Nucleus accumbens (tissue), 56 donors: ENCODE measurements at regions not wholly inside any gene's neighbourhood (a gene's known extent, or its start where the extent isn't known, plus 50 kb on each side); places are given as distances from the start of the nearest gene placed in this dataset.
A peak's percentile ranks its signal among the peaks of the same experiment; 100 is the strongest.

Experiments
- DNase-seq, 56 donors: peaks; one replicate each; lab custom pipeline; 2025; lab: John Stamatoyannopoulos, UW

- DNase-seq: no peak
These were observed 140.3 kb upstream of the TCF21 start for GRCh38 chr6:133748628-133749027.

DNA sequence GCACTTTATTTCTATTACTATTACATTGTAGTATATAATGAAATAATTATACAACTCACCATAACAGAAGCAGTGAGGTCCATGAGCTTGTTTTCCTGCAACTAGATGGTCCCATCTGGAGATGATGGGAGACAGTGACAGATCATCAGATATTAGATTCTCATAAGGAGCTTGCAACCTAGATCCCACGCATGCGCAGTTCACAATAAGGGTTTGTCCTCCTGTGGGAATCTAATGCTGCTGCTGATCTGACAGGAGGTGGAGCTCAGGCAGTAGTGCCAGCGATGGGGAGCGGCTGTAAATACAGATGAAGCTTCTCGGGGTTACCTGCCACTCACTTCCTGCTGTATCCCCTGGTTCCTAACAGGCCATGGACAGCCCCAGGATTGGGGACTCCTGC, 139.5 kb upstream of the TCF21 start:
- no peak for DNase-seq

DNA sequence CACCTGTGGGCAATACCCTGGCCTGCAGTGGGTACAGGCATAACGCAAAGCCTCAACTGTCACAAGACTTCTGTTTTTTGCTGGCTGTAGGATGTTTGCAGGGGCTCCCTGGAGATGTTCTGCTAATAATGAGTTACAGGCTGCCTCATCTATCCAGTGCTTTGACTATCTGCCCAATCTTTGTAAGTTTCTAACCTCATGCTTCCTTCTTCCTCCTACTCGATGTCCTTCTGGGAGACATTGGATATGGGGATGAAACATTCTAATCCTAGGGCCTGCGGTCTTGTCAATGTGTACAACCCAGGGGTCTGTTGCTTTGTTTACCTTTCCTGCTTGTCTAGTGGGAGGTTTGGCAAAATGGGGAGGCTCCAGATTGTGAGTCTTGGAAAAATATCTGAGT, 136.8 kb upstream of the TCF21 start:
- DNase-seq: no peak

- no peak for DNase-seq
These were observed 135.2 kb upstream of the TCF21 start for GRCh38 chr6:133753756-133754155.

DNA sequence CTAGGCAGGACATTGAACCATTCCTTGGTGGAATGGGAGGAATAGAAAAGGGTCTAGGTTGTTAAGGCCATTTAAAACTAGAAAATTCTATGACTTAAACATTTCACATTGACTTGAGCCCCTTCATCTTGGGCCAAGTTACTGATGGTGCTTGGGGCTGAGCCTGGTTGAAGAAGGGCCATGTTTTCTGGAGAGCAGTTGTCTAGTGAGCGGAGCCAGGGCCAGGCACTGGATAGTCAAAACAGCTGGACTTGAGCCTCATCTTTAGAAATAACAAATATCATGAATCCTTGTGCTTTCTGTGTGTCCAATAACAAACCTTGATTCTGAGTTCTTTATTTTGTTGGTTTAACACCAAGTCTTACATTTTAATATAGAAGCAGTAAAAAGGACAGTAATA, 134.6 kb upstream of the TCF21 start:
- no peak for DNase-seq

GRCh38 chr6:133756078-133756695, 132.7 kb upstream of the TCF21 start:
- DNase-seq: no peak

GRCh38 chr6:133757335-133757734, 131.6 kb upstream of the TCF21 start:
- no peak for DNase-seq

DNA sequence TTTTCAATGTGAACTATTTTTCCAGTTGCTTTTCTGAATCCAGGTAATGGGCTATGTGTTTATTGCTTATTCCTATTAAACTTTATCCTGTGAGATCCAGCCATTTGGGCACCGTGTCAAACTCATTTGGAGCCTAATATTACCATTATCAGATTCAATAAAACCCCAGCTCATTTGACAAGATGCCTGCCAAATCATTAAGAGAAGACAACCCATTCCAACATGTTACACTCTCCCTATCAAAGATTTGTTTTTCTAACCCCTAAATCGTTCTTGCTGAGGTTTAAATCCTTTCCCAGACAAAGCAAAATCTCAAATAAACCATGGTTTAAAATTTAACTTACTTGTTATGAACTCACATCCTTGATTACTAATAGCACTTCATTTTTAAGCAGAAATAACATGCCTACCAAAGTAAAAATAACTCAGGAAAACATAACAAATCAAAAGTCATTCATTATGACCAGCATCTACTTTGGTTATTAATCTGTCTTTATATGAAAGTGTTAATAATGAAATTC, 130.0 kb upstream of the TCF21 start:
- no peak for DNase-seq

DNA sequence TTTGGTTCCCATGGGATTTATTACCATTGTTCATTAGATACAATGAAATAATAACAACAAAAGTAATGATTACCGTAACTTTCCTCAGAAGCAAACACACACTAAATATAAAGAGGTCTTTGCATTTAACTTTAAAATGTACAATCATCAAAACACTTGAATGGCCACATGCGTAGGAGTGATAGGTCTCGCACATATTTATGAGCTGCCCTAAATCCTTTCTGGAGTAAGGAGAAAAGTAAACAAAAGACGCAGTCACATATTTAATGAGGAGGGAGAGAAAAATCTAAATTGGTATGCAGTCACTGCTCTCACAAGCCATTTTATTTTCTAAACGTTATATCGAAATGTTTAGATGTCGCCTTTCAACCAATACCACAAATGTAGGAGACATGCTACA, 129.4 kb upstream of the TCF21 start:
- no peak for DNase-seq

DNA sequence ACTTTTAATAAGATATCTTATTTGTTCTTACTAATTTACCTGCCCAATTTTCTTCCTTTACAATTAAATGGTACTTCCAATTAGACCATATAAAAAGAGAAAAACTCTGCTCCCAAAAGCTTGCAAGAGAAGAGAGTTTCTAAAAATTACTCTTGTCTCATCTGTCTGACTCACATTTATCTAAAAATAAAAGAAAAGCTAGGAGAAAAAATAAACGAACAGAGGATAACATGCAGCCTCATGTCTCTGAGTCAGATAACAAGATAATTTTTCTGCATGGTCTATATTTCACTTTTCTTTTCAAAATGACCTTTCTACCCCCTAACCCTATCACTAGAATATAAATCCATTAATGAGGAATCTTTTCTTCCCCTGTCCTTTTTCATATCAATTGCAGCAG, 127.2 kb upstream of the TCF21 start:
- no peak for DNase-seq

DNA sequence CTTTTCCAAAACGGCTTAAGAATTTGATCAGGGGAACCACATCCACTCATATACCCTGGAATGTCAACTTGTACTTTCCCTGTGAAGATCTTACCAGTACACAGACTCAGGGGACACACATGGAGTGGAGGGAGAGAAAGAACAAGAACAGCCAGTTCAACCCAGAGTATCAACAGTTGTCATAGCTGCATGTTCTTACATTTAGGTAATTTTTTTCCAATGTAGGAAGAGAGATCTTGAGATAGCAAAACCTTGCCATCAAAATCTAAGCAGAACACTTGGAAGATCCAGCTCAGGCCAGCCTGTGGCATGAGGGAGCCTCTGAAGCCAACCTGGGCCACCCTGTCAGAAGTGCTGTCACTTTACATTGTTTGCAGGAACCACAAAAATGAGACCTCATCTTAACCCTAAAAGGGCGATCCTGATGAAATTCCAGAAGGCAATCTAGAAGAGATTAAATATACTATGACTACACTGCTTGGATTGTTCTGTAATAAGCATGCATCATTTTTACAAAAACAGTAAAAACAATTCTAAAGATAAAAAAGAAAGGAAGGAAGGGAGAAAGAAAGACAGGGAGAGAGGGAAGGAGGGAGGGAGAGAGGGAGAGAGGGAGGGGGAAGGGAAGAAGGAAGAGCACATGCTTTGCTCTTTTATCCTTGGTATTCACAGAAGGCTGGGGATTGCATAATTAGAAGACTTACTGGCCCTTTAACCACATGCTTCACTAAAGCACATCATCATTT, 124.7 kb upstream of the TCF21 start:
- no peak for DNase-seq

- DNase-seq: no peak
These were observed 124.1 kb upstream of the TCF21 start for GRCh38 chr6:133764754-133765208.

GRCh38 chr6:133767357-133767970, 121.4 kb upstream of the TCF21 start:
- DNase-seq: no peak

DNA sequence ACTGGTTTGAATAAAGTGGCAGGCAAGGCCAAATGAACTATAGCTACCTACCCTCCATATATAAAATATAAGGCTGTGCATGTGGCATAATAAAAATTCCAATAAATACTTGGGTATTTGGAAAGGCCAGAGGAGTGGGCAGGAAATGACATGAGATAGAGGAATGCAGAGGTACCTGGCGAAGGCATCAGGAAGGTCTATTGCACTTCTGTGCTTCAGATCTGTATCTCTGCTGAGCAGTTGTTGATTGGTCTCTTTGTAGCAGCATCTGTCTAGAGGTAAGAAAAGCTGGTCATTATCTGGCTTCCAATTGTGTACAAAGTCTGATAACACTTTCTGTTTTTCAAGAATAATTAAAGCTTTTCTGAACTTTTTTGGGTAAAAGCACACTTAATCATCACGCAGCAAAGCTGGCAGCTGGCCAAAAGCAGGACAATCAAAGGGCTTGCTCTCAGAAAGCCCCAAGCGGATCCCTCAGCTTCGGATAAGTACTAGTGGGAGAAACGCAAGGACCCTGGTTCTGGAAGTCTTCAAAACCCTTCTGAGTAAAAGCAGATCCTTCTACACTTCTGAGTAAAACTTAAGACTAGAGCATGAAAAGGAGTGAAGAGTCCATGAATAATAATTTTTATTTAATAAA, 120.1 kb upstream of the TCF21 start:
- DNase-seq: peak in 2 of 56 donors; percentile 1 to 3

DNA sequence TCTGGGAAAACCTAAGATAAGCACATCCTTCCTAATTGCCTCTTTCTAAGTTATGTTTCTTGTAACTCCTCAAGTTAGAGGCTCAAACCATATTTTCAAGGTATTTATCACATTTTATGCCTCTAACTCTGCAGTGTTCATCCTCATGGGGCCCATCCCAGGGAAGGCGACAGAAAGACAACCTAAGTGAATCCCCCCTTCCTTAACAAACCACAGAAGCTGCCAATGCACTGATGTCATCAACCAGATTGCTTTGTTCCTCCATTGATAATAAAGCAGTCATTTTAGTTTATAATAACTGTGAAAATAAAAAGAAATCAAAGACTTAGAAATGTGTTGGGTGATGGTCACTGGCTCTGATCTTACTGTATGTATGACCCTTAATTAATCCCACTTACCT, 119.5 kb upstream of the TCF21 start:
- no peak for DNase-seq

DNA sequence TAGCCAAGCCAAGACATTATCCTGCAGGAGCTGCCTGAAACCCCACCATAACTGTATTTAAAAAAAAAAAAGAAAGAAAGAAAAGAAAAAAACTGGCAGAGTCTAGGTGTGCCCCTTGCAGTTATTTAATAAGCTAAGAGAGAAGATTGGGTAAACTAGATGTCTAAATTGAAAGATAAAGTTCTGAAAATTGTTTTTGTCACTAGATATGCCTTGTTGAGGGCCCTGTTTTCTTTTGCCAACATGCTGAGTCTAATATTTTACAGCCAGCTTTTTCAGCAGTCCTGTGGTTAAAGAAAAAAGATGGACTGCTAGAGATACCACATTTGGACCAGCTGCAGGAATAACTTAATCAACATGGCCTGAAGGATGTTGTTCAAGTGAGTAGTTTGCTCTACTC, 116.3 kb upstream of the TCF21 start:
- no peak for DNase-seq

DNA sequence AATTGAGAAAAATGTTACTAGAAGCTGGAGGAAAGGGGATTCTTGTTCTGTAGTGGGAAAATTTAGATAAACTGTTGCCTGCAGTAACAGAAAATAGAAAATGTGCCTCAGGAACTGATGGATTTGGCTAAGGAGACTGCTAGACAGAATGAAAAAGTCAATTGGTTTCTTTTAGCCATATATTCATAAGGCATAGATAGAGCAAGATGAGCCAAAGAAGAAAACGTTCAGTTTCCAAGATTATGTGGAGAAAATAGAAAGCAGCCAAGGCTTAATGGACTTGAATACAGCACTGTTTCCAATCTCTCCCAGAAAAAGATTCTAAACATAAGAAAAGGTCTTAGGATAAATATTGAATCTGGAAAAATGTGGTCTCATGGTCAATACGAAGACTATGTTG, 115.1 kb upstream of the TCF21 start:
- no peak for DNase-seq

GRCh38 chr6:133774356-133774755, 114.6 kb upstream of the TCF21 start:
- DNase-seq: no peak

- no peak for DNase-seq
These were observed 110.3 kb upstream of the TCF21 start for GRCh38 chr6:133778414-133779130.

DNA sequence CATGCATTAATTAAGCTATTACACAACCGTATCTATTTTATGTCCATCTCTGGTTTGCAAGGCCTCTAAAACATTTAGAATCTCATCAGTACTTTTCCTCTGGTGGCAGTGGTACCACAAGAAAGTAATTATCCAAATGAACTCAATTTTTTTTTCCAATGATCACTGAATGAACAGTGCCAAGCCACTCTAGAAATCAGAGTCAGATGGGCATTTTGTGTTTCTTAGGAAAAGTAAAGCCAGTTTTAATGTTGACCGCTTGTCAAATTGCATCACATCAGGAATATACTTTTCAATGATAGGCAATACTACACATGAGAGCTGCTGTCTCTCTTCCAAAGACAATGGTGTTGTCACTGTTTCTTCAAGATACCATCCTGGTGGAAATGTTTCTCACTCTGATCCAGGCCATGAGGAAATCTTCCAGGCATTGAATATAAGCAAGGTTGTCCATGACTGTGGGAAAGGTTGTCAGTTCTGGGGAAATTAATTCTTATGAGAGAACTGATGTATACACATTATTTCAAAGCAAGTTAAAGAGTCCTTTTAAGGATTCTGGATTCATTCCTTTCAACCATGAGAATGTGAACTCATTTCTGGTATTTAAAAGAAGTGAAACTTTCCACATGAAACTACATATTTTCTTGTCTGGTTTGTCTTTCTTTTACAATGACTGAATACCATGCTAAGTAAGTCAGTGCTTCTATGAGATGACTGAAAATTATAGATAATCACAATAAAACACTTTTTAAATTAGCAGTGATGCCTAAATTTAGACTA, 108.8 kb upstream of the TCF21 start:
- no peak for DNase-seq
